Osteoblast (primary cell): ENCODE measurements at regions not wholly inside any gene's neighbourhood (a gene's known extent, or its start where the extent isn't known, plus 50 kb on each side); places are given as distances from the start of the nearest gene placed in this dataset.

ENCODE experiments used
- DNase-seq: peaks from one replicate; pipeline ENCODE4 v3.0.0; 2011; ENCODE audit warnings: low spot score, mixed read lengths; ENCODE audit not compliant: insufficient read length; ENCODE audit errors: missing footprints
- H2AFZ ChIP-seq: 2 replicates; pipeline ENCODE4 v1.6.0; 2011; ENCODE audit warnings: mild to moderate bottlenecking, low read length
- H3K27ac ChIP-seq: 2 replicates; pipeline ENCODE4 v1.5.1; 2011; ENCODE audit warnings: mild to moderate bottlenecking, low read depth, low read length, moderate library complexity
- H3K27me3 ChIP-seq: 2 replicates; pipeline ENCODE4 v1.6.0; 2012; ENCODE audit warnings: mild to moderate bottlenecking, control low read depth, inconsistent platforms, low read length, moderate library complexity; ENCODE audit not compliant: insufficient read depth
- H3K36me3 ChIP-seq: 2 replicates; pipeline ENCODE4 v1.5.1; 2011; ENCODE audit warnings: mild to moderate bottlenecking, low read length, control low read depth, moderate library complexity; ENCODE audit not compliant: insufficient read depth
- H3K4me1 ChIP-seq: 2 replicates; pipeline ENCODE4 v1.5.1; 2011; ENCODE audit warnings: mild to moderate bottlenecking, low read length, control low read depth, moderate library complexity; ENCODE audit not compliant: insufficient read depth
- H3K4me2 ChIP-seq: 2 replicates; pipeline ENCODE4 v1.6.0; 2011; ENCODE audit warnings: mild to moderate bottlenecking, low read length; ENCODE audit not compliant: insufficient read depth
- H3K4me3 ChIP-seq: fragments of 200-600 bp; sonication (generic); 3 replicates; pipeline ENCODE4 v1.5.1; 2012; ENCODE audit warnings: mild to moderate bottlenecking, low read length, inconsistent platforms; ENCODE audit not compliant: insufficient read depth
- H3K79me2 ChIP-seq: 2 replicates; pipeline ENCODE4 v1.6.0; 2012; ENCODE audit warnings: mild to moderate bottlenecking, low read length, control low read depth, inconsistent platforms; ENCODE audit not compliant: insufficient read depth
- H3K9me3 ChIP-seq: 2 replicates; pipeline ENCODE4 v1.5.1; 2011; ENCODE audit warnings: low read depth, low read length, control low read depth
- H4K20me1 ChIP-seq: 2 replicates; pipeline ENCODE4 v1.6.0; 2012; ENCODE audit warnings: mild to moderate bottlenecking, low read length, control low read depth; ENCODE audit not compliant: insufficient read depth
- CTCF ChIP-seq: IDR thresholded peaks from 2 replicates; pipeline ENCODE4 v1.5.1; 2011; ENCODE audit warnings: mild to moderate bottlenecking, low read depth, low read length, moderate library complexity; ENCODE audit errors: extremely low read depth

GRCh38 chr11:23755769-23756168 is 741.1 kb upstream of the LUZP2 start:
- H4K20me1 ChIP-seq = no peaks in the 10 kb centered on the region
- DNase-seq = no peak
- H3K9me3 ChIP-seq = no peaks in the 10 kb centered on the region
- H3K79me2 ChIP-seq = no peaks in the 10 kb centered on the region
- H3K36me3 ChIP-seq = no peaks in the 10 kb centered on the region
- no peak for TF ChIP-seq CTCF
- H3K27ac ChIP-seq = no peak overlapping the region
- no peak overlapping the region for H3K4me2 ChIP-seq
- H2AFZ ChIP-seq = no peak overlapping the region
- H3K27me3 ChIP-seq = no peaks in the 10 kb centered on the region
- H3K4me3 ChIP-seq = no peak overlapping the region
- no peaks in the 10 kb centered on the region for H3K4me1 ChIP-seq

GRCh38 chr11:23759489-23759888 is 737.4 kb upstream of the LUZP2 start:
- Histone ChIP-seq H3K4me2 (no peak overlapping the region), H3K9me3 (no peaks in the 10 kb centered on the region), H3K27me3 (no peaks in the 10 kb centered on the region), H3K4me3 (no peak overlapping the region), H3K36me3 (no peaks in the 10 kb centered on the region), H3K79me2 (no peaks in the 10 kb centered on the region), H3K27ac (no peak overlapping the region), H3K4me1 (no peaks in the 10 kb centered on the region), H2AFZ (no peak overlapping the region), H4K20me1 (no peaks in the 10 kb centered on the region)
- no peak for TF ChIP-seq CTCF
- DNase-seq = no peak

- Histone ChIP-seq H3K27me3 (no peaks in the 10 kb centered on the region), H4K20me1 (no peaks in the 10 kb centered on the region), H3K27ac (no peak overlapping the region), H3K4me3 (no peak overlapping the region), H3K9me3 (peaks cover 2% of the 10 kb centered on the region), H3K4me1 (no peaks in the 10 kb centered on the region), H3K4me2 (no peak overlapping the region), H3K79me2 (no peaks in the 10 kb centered on the region), H3K36me3 (no peaks in the 10 kb centered on the region), H2AFZ (no peak overlapping the region)
- DNase-seq = no peak
- TF ChIP-seq CTCF = no peak
These were observed 732.6 kb upstream of the LUZP2 start for GRCh38 chr11:23764286-23764685.

- no peak overlapping the region for H3K27ac ChIP-seq
- DNase-seq = no peak
- H3K36me3 ChIP-seq = no peaks in the 10 kb centered on the region
- no peaks in the 10 kb centered on the region for H4K20me1 ChIP-seq
- no peak for TF ChIP-seq CTCF
- H3K27me3 ChIP-seq = no peaks in the 10 kb centered on the region
- no peaks in the 10 kb centered on the region for H3K79me2 ChIP-seq
- no peak overlapping the region for H3K4me2 ChIP-seq
- peaks cover 5% of the 10 kb centered on the region for H3K9me3 ChIP-seq
- H3K4me1 ChIP-seq = no peaks in the 10 kb centered on the region
- H3K4me3 ChIP-seq = no peak overlapping the region
- no peak overlapping the region for H2AFZ ChIP-seq
These were observed 731.1 kb upstream of the LUZP2 start for GRCh38 chr11:23765682-23766252.
